Kidney epithelial cell (primary cell): ENCODE measurements at regions not wholly inside any gene's neighbourhood (a gene's known extent, or its start where the extent isn't known, plus 50 kb on each side); places are given as distances from the start of the nearest gene placed in this dataset.
"Not testable (repeated sequence)": the region's sequence is repeated elsewhere in the genome, so short reads cannot be mapped to it uniquely, and the experiment has no call there.

Source experiments
- DNase-seq: peaks from one replicate; pipeline ENCODE4 v3.0.0-alpha.2; 2010; ENCODE audit warnings: low read depth
- H3K27me3 ChIP-seq: 2 replicates; pipeline ENCODE4 v1.6.0; 2011; ENCODE audit warnings: low read length; ENCODE audit not compliant: control insufficient read depth, insufficient read depth
- H3K36me3 ChIP-seq: 2 replicates; pipeline ENCODE4 v1.5.1; 2011; ENCODE audit warnings: low read length; ENCODE audit not compliant: control insufficient read depth, insufficient read depth
- H3K4me3 ChIP-seq: 2 replicates; pipeline ENCODE4 v1.5.1; 2011; ENCODE audit warnings: low read depth, mild to moderate bottlenecking, control low read depth, low read length
- CTCF ChIP-seq: IDR thresholded peaks from 2 replicates; pipeline ENCODE4 v1.5.1; 2011; ENCODE audit warnings: mild to moderate bottlenecking, moderate library complexity, low read length, control low read depth, inconsistent platforms; ENCODE audit not compliant: insufficient read depth, poor library complexity, severe bottlenecking

DNA sequence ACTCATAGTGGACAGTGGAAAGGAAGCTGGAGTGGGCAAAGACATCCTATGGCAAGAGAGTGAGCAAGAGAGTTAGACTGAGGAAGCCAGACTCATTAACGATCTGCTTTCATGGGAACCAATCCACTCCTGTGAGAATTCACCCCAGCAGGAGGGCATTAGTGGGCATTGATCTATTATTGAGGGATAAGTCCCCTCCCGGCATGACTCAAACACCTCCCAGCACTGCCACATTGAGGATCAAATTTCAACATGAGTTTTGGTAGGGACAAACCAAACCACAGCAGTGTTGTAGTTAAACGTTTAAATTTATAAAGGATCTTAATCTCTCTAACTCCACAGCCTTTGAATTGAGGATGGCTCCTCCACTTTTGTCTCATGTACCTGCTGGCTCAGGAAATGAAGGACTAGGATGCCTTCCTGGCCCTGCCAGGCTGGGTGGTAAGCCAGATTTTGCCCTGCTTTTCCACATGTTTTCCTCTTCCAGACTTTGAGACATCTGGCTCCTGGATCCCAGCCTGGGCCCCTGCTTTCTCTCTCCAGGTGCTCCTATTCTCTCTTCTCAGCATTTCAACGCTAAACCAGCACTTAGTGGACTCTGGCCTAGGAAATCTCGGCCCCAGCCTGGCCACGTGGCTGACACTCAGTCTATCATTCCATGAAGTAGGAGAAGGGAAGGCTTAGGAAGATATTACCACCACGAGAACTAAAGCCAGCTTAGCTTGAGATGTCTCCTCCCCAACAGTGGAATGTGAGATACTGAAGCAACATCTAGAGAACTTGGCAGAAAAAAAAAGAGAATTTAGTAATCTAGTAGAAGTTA is 96.5 kb upstream of the PIP4K2A start:
- no peak for DNase-seq
- no peak for TF ChIP-seq CTCF
- H3K27me3 ChIP-seq: no peaks in the 10 kb centered on the region
- H3K36me3 ChIP-seq: no peaks in the 10 kb centered on the region
- H3K4me3 ChIP-seq: no peak overlapping the region

DNA sequence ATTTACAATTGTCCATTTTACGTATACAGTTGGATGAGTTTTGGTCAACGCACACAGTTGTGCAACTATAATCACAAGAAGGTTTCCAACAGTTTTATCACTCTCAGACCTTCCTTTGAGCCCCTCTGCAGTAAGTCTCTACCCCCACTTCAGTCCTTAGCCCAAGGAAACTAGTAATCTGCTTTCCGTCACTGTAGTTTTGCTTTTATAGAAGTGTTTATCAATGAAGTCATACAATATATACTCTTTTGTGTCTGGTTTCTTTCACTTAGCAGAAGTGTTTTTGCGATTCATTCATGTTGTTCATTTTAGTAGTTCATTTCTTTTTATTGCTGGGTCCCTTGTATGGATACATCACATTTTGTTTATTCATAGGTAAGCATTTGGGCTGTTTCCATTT is 92.9 kb upstream of the PIP4K2A start:
- H3K27me3 ChIP-seq: no peaks in the 10 kb centered on the region
- DNase-seq: no peak
- no peak for TF ChIP-seq CTCF
- no peaks in the 10 kb centered on the region for H3K36me3 ChIP-seq
- no peak overlapping the region for H3K4me3 ChIP-seq

DNA sequence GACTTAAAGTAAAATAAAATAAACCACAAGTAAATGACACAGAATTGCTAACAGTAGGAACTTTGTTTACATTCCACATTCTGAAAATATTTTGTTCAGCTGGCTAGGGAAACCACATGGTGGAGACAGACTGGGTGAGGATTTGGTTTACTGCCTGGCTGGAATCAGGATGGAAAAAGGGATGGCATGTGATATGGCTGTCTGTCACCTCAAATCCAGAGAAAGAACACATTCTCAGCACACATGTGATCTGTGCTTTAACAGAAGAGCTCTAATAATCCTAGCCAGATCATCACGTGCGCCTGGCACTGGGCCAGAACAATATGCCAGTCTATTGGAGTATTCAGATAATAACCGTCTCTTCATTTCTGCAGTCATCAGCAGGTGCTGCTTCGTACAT is 90.9 kb upstream of the PIP4K2A start:
- peak; percentile 19 for TF ChIP-seq CTCF
- H3K36me3 ChIP-seq: no peaks in the 10 kb centered on the region
- no peak for DNase-seq
- H3K27me3 ChIP-seq: no peaks in the 10 kb centered on the region
- no peak overlapping the region for H3K4me3 ChIP-seq

DNA sequence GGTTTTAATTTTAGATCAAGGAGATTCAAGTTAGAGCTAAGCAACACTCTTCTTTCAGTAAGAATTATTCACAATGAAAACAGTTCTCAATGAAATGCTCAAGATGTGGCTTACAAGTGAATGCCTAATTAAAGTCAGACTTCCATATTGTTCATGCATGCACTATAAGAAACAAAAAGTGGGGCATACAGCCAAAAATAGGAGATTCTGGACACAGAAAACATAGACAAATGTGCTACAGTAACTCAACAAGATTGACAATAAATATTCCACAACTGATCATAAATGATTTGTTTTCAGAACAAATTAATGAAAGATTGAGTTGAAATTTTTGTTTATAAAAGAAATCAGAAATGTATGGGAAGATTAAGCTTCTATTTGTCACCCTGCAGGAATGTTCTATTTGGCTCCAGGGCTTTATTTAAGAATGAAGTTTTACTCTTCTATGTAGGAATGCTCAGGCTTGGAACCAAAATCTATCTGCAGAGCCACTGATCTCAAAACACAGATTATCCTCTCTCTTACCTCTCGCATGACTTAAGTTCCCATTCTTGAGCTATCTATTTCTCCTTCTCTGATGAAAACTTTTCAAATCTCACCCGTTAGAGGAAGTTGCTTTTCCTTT is 89.0 kb upstream of the PIP4K2A start:
- H3K36me3 ChIP-seq: no peaks in the 10 kb centered on the region
- no peak for DNase-seq
- H3K4me3 ChIP-seq: no peak overlapping the region
- H3K27me3 ChIP-seq: no peaks in the 10 kb centered on the region
- no peak for TF ChIP-seq CTCF

DNA sequence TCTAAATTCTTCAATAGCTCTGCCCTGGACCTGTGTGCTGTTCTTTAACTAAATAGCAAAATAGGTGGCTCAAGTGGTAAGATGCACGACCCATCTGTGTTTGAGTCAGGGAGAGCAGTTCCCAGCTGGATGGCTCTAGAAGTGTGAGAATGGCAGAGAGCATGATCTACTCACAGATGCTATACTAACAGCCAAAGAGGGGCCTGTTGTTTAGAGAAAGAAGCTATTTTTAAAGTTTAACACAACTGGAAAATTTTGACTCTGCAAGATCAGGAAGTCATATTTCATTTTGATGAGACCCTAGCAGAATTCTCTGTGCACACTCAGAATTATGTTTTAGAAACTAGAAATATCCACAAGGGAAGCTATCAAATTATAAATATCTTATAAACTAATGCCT is 87.4 kb upstream of the PIP4K2A start:
- no peak for DNase-seq
- TF ChIP-seq CTCF: no peak
- Histone ChIP-seq H3K27me3 (no peaks in the 10 kb centered on the region), H3K4me3 (no peak overlapping the region), H3K36me3 (no peaks in the 10 kb centered on the region)

DNA sequence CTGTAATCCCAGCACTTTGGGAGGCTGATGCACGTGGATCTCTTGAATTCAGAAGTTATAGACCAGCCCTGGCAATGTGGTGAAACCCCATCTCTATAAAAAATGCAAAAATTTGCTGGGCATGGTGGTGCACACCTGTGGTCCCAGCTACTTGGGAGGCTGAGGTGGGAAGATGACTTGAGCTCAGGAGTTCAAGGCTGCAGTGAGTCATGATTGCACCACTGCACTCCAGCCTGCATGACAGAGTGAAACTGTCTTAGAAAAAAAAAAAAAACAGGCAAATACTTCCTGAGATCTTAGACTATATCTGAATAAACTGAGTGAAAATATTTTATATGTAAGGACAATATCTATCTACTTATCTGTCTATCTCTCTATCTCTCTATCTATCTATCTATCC is 83.4 kb upstream of the PIP4K2A start:
- not testable (repeated sequence) for DNase-seq, H3K4me3 ChIP-seq, H3K27me3 ChIP-seq, H3K36me3 ChIP-seq
